Spleen (tissue), 7 donors: ENCODE measurements at regions not wholly inside any gene's neighbourhood (a gene's known extent, or its start where the extent isn't known, plus 50 kb on each side); places are given as distances from the start of the nearest gene placed in this dataset.
"Not testable (repeated sequence)": the region's sequence is repeated elsewhere in the genome, so short reads cannot be mapped to it uniquely, and the experiment has no call there.

Experiments used
- POLR2A ChIP-seq, 3 donors: fragments of 450-650 bp; IDR thresholded peaks; one replicate each; pipeline ENCODE4 v1.5.1; 2017; ENCODE audit warnings: antibody characterized with exemption in 3 of 3, mild to moderate bottlenecking in 1 of 3
- TF ChIP-seq, protein P1 (sequence below), 11 experiments: fragments of 200-600 bp in 7 of 11; fragments of 450-650 bp in 4 of 11; sonication (generic) in 4 of 11; IDR thresholded peaks in 8 of 11; conservative IDR thresholded peaks in 3 of 11; 1 replicate in 7 of 11; 2 replicates in 4 of 11; pipeline versions ENCODE4 v1.4.0 to v1.8.0; 2016 to 2021; ENCODE audit warnings: antibody characterized with exemption in 11 of 11, inconsistent platforms in 4 of 11, mild to moderate bottlenecking in 1 of 11
- donor health status: DM: no; HTN: no; CAD: no; lungs with moderate emphysema.
- donor health status: DM: no; HTN: no; CAD: no.
- donor health status: DM: no; HTN: no; CAD: no.

DNA sequence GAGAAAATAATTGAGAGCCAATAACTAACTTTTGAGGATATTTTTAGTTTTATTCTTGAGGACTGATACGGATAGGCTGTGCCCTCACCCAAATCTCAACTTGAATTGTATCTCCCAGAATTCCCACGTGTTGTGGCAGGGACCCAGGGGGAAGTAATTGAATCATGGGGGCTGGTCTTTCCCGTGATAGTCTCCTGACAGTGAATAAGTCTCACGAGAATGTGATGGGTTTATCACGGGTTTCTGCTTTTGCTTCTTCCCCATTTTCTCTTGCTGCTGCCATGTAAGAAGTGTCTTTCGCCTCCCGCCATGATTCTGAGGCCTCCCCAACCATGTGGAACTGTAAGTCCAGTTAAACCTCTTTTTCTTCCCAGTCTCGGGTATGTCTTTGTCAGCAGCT, 292.3 kb upstream of the TFAP2D start:
- TF ChIP-seq, protein P1, sequence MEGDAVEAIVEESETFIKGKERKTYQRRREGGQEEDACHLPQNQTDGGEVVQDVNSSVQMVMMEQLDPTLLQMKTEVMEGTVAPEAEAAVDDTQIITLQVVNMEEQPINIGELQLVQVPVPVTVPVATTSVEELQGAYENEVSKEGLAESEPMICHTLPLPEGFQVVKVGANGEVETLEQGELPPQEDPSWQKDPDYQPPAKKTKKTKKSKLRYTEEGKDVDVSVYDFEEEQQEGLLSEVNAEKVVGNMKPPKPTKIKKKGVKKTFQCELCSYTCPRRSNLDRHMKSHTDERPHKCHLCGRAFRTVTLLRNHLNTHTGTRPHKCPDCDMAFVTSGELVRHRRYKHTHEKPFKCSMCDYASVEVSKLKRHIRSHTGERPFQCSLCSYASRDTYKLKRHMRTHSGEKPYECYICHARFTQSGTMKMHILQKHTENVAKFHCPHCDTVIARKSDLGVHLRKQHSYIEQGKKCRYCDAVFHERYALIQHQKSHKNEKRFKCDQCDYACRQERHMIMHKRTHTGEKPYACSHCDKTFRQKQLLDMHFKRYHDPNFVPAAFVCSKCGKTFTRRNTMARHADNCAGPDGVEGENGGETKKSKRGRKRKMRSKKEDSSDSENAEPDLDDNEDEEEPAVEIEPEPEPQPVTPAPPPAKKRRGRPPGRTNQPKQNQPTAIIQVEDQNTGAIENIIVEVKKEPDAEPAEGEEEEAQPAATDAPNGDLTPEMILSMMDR (IDR thresholded peaks at IDR 0.05 in 8 of 11, conservative IDR thresholded peaks at IDR 0.05 in 3 of 11), result not testable (repeated sequence)
- not testable (repeated sequence) for TF ChIP-seq POLR2A (IDR thresholded peaks at IDR 0.05)
